ENCODE measurements at regions not wholly inside any gene's neighbourhood (a gene's known extent, or its start where the extent isn't known, plus 50 kb on each side); places are given as distances from the start of the nearest gene placed in this dataset.

DNA sequence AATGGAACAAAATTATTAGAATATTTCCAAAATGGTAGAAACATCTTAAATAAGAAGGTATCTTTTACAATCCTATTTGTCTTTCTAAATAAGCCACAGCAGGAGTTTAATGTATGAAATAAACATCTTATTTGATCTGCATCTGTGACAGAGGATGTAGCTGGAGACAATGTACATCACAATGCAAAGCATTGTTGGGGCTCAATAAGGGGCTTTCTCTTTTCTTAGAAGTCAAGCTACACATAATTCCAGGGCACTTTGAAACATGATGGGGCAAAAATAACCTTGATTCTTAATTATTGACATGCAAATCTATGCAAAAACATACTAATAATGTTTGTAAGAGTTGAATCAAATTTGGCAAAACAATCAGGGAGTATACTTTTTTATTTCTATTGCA lies 255.1 kb downstream of the DSC3 start (continued):
- TF ChIP-seq HDAC6 (IDR thresholded peaks at IDR 0.05; ENCODE audit: low read depth, low read length), result no peak
- TF ChIP-seq ZMYM4 (CRISPR knock-in tag; IDR thresholded peaks at IDR 0.05), result no peak

DNA sequence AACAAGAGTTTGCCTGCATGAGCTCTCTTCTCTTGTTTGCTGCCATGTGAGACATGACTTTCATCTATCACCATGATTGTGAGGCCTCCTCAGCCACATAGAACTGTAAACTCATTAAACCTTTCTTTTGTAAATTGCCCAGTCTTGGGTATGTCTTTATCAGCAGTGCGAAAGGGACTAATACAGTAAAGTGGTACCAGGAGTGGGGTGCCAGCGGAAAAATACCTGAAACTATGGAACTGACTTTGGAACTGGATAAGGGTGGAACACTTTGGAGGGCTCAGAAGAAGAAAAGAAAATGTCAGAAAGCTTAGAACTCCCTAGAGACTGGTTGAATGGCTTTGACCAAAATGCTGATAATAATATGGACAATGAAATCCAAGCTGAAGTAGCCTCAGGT lies 260.9 kb downstream of the DSC3 start:
- Histone ChIP-seq H3K4me3 (replicated peaks in 1 of 3; ENCODE audit: insufficient read depth in 1 of 3, low read depth in 2 of 3, low read length in 3 of 3) (no peak overlapping the region), H3K27ac (ENCODE audit: extremely low read length, insufficient read depth, low read length) (no peak overlapping the region), H2AFZ (ENCODE audit: low read length) (no peak overlapping the region), H3K9ac (ENCODE audit: insufficient read depth, low read depth, low read length) (no peak overlapping the region), H3K4me1 (ENCODE audit: insufficient read depth, low read length) (no peaks in the 10 kb centered on the region), H3K9me3 (ENCODE audit: low read length) (peaks cover 19% of the 10 kb centered on the region), H3K4me2 (ENCODE audit: low read depth, low read length) (no peak overlapping the region), H3K79me2 (ENCODE audit: insufficient read depth, low read length) (no peaks in the 10 kb centered on the region), H3K36me3 (replicated peaks in 1 of 2; ENCODE audit: control insufficient read depth in 1 of 2, insufficient read depth in 2 of 2, low read length in 2 of 2) (no peaks in the 10 kb centered on the region), H3K27me3 (ENCODE audit: control insufficient read depth in 1 of 2, insufficient read depth in 2 of 2, low read length in 2 of 2) (no peaks in the 10 kb centered on the region), H4K20me1 (ENCODE audit: insufficient read depth, low read length) (no peaks in the 10 kb centered on the region)
- intact Hi-C loops (cut with micrococcal nuclease; ENCODE audit: unreplicated experiment), result no loop called here
- no TSS peak for BruUV-seq (replicated peaks)
- POLR2A ChIA-PET, result no interaction called here
- DNase-seq (ENCODE audit: low spot score) (no peak), ATAC-seq (no peak), FAIRE-seq (no peak)
- in situ Hi-C loops (cut with HindIII; ENCODE audit: extremely low pct_ligation_motif_present, low pct_unique_long_range_greater_than_20kb), result no loop called here
- 0% methylated on average over 2 of the region's 2 CpGs for WGBS (ENCODE audit: low lambda C conversion rate)
- CTCF ChIA-PET (ENCODE audit: low intra/inter-chr PET ratio, low total read pairs), result no interaction called here
- TF ChIP-seq NAIF1 (CRISPR knock-in tag; IDR thresholded peaks at IDR 0.05; ENCODE audit: borderline replicate concordance) (no peak), ZNF703 (CRISPR knock-in tag; IDR thresholded peaks at IDR 0.05; ENCODE audit: borderline replicate concordance) (no peak), ZNF207 (IDR thresholded peaks at IDR 0.05; ENCODE audit: borderline replicate concordance) (no peak), PHF5A (CRISPR knock-in tag; IDR thresholded peaks at IDR 0.05; ENCODE audit: low read depth, unreplicated experiment) (no peak), EEA1 (CRISPR knock-in tag; IDR thresholded peaks at IDR 0.05; ENCODE audit: borderline replicate concordance) (no peak)
- TF ChIP-seq, protein P1, sequence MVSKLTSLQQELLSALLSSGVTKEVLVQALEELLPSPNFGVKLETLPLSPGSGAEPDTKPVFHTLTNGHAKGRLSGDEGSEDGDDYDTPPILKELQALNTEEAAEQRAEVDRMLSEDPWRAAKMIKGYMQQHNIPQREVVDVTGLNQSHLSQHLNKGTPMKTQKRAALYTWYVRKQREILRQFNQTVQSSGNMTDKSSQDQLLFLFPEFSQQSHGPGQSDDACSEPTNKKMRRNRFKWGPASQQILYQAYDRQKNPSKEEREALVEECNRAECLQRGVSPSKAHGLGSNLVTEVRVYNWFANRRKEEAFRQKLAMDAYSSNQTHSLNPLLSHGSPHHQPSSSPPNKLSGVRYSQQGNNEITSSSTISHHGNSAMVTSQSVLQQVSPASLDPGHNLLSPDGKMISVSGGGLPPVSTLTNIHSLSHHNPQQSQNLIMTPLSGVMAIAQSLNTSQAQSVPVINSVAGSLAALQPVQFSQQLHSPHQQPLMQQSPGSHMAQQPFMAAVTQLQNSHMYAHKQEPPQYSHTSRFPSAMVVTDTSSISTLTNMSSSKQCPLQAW (CRISPR knock-in tag; IDR thresholded peaks at IDR 0.05), result no peak
- TF ChIP-seq, protein P2, sequence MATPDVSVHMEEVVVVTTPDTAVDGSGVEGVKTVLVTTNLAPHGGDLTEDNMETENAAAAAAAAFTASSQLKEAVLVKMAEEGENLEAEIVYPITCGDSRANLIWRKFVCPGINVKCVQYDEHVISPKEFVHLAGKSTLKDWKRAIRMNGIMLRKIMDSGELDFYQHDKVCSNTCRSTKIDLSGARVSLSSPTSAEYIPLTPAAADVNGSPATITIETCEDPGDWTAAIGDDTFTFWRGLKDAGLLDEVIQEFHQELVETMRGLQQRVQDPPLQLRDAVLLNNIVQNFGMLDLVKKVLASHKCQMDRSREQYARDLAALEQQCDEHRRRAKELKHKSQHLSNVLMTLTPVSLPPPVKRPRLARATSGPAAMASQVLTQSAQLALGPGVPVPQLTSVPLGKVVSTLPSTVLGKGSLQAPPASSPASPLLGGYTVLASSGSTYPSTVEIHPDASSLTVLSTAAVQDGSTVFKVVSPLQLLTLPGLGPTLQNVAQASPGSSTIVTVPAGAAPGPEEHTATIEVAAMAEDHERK (CRISPR knock-in tag; IDR thresholded peaks at IDR 0.05; ENCODE audit: low read depth), result no peak
- TF ChIP-seq, protein P3, sequence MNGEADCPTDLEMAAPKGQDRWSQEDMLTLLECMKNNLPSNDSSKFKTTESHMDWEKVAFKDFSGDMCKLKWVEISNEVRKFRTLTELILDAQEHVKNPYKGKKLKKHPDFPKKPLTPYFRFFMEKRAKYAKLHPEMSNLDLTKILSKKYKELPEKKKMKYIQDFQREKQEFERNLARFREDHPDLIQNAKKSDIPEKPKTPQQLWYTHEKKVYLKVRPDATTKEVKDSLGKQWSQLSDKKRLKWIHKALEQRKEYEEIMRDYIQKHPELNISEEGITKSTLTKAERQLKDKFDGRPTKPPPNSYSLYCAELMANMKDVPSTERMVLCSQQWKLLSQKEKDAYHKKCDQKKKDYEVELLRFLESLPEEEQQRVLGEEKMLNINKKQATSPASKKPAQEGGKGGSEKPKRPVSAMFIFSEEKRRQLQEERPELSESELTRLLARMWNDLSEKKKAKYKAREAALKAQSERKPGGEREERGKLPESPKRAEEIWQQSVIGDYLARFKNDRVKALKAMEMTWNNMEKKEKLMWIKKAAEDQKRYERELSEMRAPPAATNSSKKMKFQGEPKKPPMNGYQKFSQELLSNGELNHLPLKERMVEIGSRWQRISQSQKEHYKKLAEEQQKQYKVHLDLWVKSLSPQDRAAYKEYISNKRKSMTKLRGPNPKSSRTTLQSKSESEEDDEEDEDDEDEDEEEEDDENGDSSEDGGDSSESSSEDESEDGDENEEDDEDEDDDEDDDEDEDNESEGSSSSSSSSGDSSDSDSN (CRISPR knock-in tag; IDR thresholded peaks at IDR 0.05), result no peak
- TF ChIP-seq, protein P4, sequence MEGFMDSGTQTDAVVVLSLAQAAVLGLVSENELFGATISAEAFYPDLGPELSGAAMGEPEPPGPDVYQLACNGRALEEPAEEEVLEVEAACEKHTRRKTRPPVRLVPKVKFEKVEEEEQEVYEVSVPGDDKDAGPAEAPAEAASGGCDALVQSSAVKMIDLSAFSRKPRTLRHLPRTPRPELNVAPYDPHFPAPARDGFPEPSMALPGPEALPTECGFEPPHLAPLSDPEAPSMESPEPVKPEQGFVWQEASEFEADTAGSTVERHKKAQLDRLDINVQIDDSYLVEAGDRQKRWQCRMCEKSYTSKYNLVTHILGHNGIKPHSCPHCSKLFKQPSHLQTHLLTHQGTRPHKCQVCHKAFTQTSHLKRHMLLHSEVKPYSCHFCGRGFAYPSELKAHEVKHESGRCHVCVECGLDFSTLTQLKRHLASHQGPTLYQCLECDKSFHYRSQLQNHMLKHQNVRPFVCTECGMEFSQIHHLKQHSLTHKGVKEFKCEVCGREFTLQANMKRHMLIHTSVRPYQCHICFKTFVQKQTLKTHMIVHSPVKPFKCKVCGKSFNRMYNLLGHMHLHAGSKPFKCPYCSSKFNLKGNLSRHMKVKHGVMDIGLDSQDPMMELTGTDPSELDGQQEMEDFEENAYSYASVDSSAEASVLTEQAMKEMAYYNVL (CRISPR knock-in tag; IDR thresholded peaks at IDR 0.05; ENCODE audit: borderline replicate concordance), result no peak
